PC-9 (cell line): ENCODE measurements at regions not wholly inside any gene's neighbourhood (a gene's known extent, or its start where the extent isn't known, plus 50 kb on each side); places are given as distances from the start of the nearest gene placed in this dataset.

Experiments used
- BruUV-seq: library from RNA; stranded (reverse); fragments of 400-500 nt; replicated peaks from 2 replicates; lab custom pipeline; 2021; lab: Mats Ljungman, UMichigan
- CTCF ChIA-PET: fragments of 300-600 bp; sonication (Branson Sonifier 250); formaldehyde crosslinking; loops from one replicate; lab custom pipeline; 2022; ENCODE audit warnings: antibody characterized with exemption; lab: Charles Lee
- POLR2A ChIA-PET: fragments of 300-600 bp; sonication (Branson Sonifier 250); formaldehyde crosslinking; loops from one replicate; lab custom pipeline; 2022; ENCODE audit warnings: antibody characterized with exemption; ENCODE audit not compliant: unreplicated experiment; lab: Charles Lee
- DNase-seq, 2 experiments: peaks; one replicate each; pipeline versions ENCODE4 v3.0.0 to v3.0.0-alpha.2; 2015 to 2022; ENCODE audit warnings: mixed read lengths in 1 of 2
- H2AFZ ChIP-seq: fragments of 200-600 bp; sonication (generic); 2 replicates; pipeline ENCODE4 v1.8.1; 2017; ENCODE audit warnings: antibody characterized with exemption
- H3F3A ChIP-seq: fragments of 200-600 bp; sonication (generic); 2 replicates; pipeline ENCODE4 v1.8.1; 2017; ENCODE audit warnings: antibody characterized with exemption, mild to moderate bottlenecking, low read depth; ENCODE audit not compliant: insufficient read depth
- H3K27ac ChIP-seq: fragments of 200-600 bp; sonication (generic); 2 replicates; pipeline ENCODE4 v1.6.1; 2016; ENCODE audit warnings: mixed run types
- H3K27me3 ChIP-seq: fragments of 200-600 bp; sonication (generic); 2 replicates; pipeline ENCODE4 v1.6.1; 2016; ENCODE audit warnings: low read depth, mixed run types; ENCODE audit not compliant: insufficient read depth
- H3K36me3 ChIP-seq: fragments of 200-600 bp; sonication (generic); 2 replicates; pipeline ENCODE4 v1.6.1; 2016; ENCODE audit warnings: low read depth, mixed run types
- H3K4me1 ChIP-seq: fragments of 200-600 bp; sonication (generic); replicated peaks from 2 replicates; pipeline ENCODE4 v1.6.1; 2016; ENCODE audit warnings: mixed run types; ENCODE audit not compliant: insufficient read depth
- H3K4me2 ChIP-seq: fragments of 200-600 bp; sonication (generic); 2 replicates; pipeline ENCODE4 v1.6.1; 2017; ENCODE audit warnings: mixed run types
- H3K4me3 ChIP-seq: fragments of 200-600 bp; sonication (generic); 2 replicates; pipeline ENCODE4 v1.6.1; 2016; ENCODE audit warnings: mixed run types
- H3K79me2 ChIP-seq: fragments of 200-600 bp; sonication (generic); 2 replicates; pipeline ENCODE4 v1.6.1; 2017; ENCODE audit warnings: low read depth, mixed run types
- H3K9me2 ChIP-seq: fragments of 200-600 bp; sonication (generic); 2 replicates; pipeline ENCODE4 v1.8.1; 2017; ENCODE audit warnings: mild to moderate bottlenecking; ENCODE audit not compliant: insufficient read depth
- H3K9me3 ChIP-seq: fragments of 200-600 bp; sonication (generic); 2 replicates; pipeline ENCODE4 v1.8.1; 2016; ENCODE audit warnings: low read depth; ENCODE audit not compliant: insufficient read depth
- H4K20me1 ChIP-seq: fragments of 200-600 bp; sonication (generic); 2 replicates; pipeline ENCODE4 v1.8.1; 2017; ENCODE audit not compliant: insufficient read depth
- CTCF ChIP-seq: fragments of 200-600 bp; sonication (generic); conservative IDR thresholded peaks from 2 replicates; pipeline ENCODE4 v1.6.1; 2017; ENCODE audit warnings: mixed run types, antibody characterized with exemption, mild to moderate bottlenecking, moderate library complexity
- EZH2 ChIP-seq: fragments of 200-600 bp; sonication (generic); IDR thresholded peaks from 2 replicates; pipeline ENCODE4 v1.8.0; 2017; ENCODE audit warnings: antibody characterized with exemption, low read depth
- intact Hi-C: fragments of 100-400 bp; cut with micrococcal nuclease; formaldehyde crosslinking; loops from one replicate; pipeline ENCODE4 v1.10.0; 2022; ENCODE audit not compliant: unreplicated experiment

- no peaks in the 10 kb centered on the region for H4K20me1 ChIP-seq
- H3F3A ChIP-seq = peaks cover 13% of the 10 kb centered on the region
- H3K4me2 ChIP-seq = peak overlapping the region; percentile 62
- peaks cover 39% of the 10 kb centered on the region for H3K4me1 ChIP-seq
- H3K9me3 ChIP-seq = no peaks in the 10 kb centered on the region
- no peaks in the 10 kb centered on the region for H3K79me2 ChIP-seq
- peak; percentile 31 to 78 for DNase-seq
- ChIA-PET CTCF (no interaction called here), POLR2A (no interaction called here)
- no peaks in the 10 kb centered on the region for H3K9me2 ChIP-seq
- BruUV-seq = TSS peak; percentile 88
- H3K36me3 ChIP-seq = no peaks in the 10 kb centered on the region
- intact Hi-C loops = loop anchor here (2.0 to 5.0 kb wide), 3 partner anchors 44 to 187 kb away; partner anchors contain the start of gene TENT5A
- no peaks in the 10 kb centered on the region for H3K27me3 ChIP-seq
- peak overlapping the region; percentile 96 for H3K27ac ChIP-seq
- TF ChIP-seq CTCF (no peak), EZH2 (no peak)
- H2AFZ ChIP-seq = peak overlapping the region; percentile 61; the same call in 1 of the 2 replicates
- H3K4me3 ChIP-seq = no peak overlapping the region
Observed at GRCh38 chr6:81938991-81939732, 186.7 kb upstream of the TENT5A start.

GRCh38 chr6:81938014-81938856 is 185.8 kb upstream of the TENT5A start:
- no peak overlapping the region for H3K4me3 ChIP-seq
- POLR2A ChIA-PET = no interaction called here
- intact Hi-C loops = loop anchor here (2.0 to 5.0 kb wide), 3 partner anchors 43 to 186 kb away; partner anchors contain the start of gene TENT5A

More at GRCh38 chr6:81938014-81938856, 185.8 kb upstream of the TENT5A start:
- BruUV-seq = no TSS peak
- CTCF ChIA-PET = interaction anchor here (0.6 kb wide), 1 partner anchor 47 kb away, joined by 3 read pairs; no protein-coding TSS in a partner anchor
- DNase-seq = peak; percentile 15 to 91
- no peaks in the 10 kb centered on the region for H3K9me2 ChIP-seq
- no peaks in the 10 kb centered on the region for H3K9me3 ChIP-seq
- H4K20me1 ChIP-seq = no peaks in the 10 kb centered on the region
- no peaks in the 10 kb centered on the region for H3K27me3 ChIP-seq
- H3K36me3 ChIP-seq = no peaks in the 10 kb centered on the region
- peaks cover 20% of the 10 kb centered on the region for H3F3A ChIP-seq
- H2AFZ ChIP-seq = no peak overlapping the region
- TF ChIP-seq CTCF (no peak), EZH2 (no peak)
- peak overlapping the region; percentile 62 for H3K4me2 ChIP-seq
- peak overlapping the region; percentile 96 for H3K27ac ChIP-seq
- H3K79me2 ChIP-seq = no peaks in the 10 kb centered on the region
- H3K4me1 ChIP-seq = peaks cover 46% of the 10 kb centered on the region
